ENCODE measurements at regions not wholly inside any gene's neighbourhood (a gene's known extent, or its start where the extent isn't known, plus 50 kb on each side); places are given as distances from the start of the nearest gene placed in this dataset.

- no peak overlapping the region for H3K4me3 ChIP-seq
- no peaks in the 10 kb centered on the region for H3K36me3 ChIP-seq
- no peaks in the 10 kb centered on the region for H3K27me3 ChIP-seq
- no peaks in the 10 kb centered on the region for H3K9me3 ChIP-seq
- no peak overlapping the region for H3K27ac ChIP-seq
- TF ChIP-seq POLR2A (IDR thresholded peaks at IDR 0.05) = no peak
- intact Hi-C loops (cut with DNase I) = no loop called here
- no peak for DNase-seq
- H3K4me1 ChIP-seq (ENCODE audit: insufficient read depth) = no peaks in the 10 kb centered on the region
Measured at GRCh38 chr2:45216118-45216517, 206.9 kb upstream of the SIX2 start.

- no peak for DNase-seq
- 91 to 95% (median 93%) methylated on average over 5 of the region's 5 CpGs for WGBS, 3 donors
- TF ChIP-seq POLR2A (IDR thresholded peaks at IDR 0.05) (no peak), CTCF (IDR thresholded peaks at IDR 0.05) (no peak), EP300 (IDR thresholded peaks at IDR 0.05) (no peak)
- H3K4me3 ChIP-seq = no peak overlapping the region
- no peaks in the 10 kb centered on the region for H3K27me3 ChIP-seq
- no peak overlapping the region for H3K27ac ChIP-seq
- no peaks in the 10 kb centered on the region for H3K36me3 ChIP-seq
- no peaks in the 10 kb centered on the region for H3K9me3 ChIP-seq
- intact Hi-C loops (cut with DNase I) = no loop called here
- no peaks in the 10 kb centered on the region for H3K4me1 ChIP-seq (ENCODE audit: insufficient read depth)
Measured at GRCh38 chr2:45214550-45214949, 205.3 kb upstream of the SIX2 start.

GRCh38 chr2:45212953-45213635 is 203.8 kb upstream of the SIX2 start:
- Histone ChIP-seq H3K9me3 (no peaks in the 10 kb centered on the region), H3K4me3 (no peak overlapping the region), H3K27ac (no peak overlapping the region), H3K4me1 (ENCODE audit: insufficient read depth) (no peaks in the 10 kb centered on the region), H3K36me3 (no peaks in the 10 kb centered on the region), H3K27me3 (no peaks in the 10 kb centered on the region)
- 59 to 70% (median 63%) methylated on average over 5 of the region's 5 CpGs for WGBS, 3 donors
- intact Hi-C loops (cut with DNase I) = no loop called here
- TF ChIP-seq EP300 (IDR thresholded peaks at IDR 0.05) (no peak), POLR2A (IDR thresholded peaks at IDR 0.05) (no peak), CTCF (IDR thresholded peaks at IDR 0.05) (no peak)
- DNase-seq = no peak

GRCh38 chr2:45211636-45212035 is 202.4 kb upstream of the SIX2 start:
- intact Hi-C loops (cut with DNase I) = no loop called here
- H3K4me3 ChIP-seq = no peak overlapping the region

More at GRCh38 chr2:45211636-45212035, 202.4 kb upstream of the SIX2 start:
- 73 to 85% (median 75%) methylated on average over 3 of the region's 3 CpGs for WGBS, 3 donors
- Histone ChIP-seq H3K9me3 (no peaks in the 10 kb centered on the region), H3K4me1 (ENCODE audit: insufficient read depth) (no peaks in the 10 kb centered on the region), H3K27me3 (no peaks in the 10 kb centered on the region), H3K27ac (no peak overlapping the region), H3K36me3 (no peaks in the 10 kb centered on the region)
- no peak for DNase-seq
- no peak for TF ChIP-seq POLR2A (IDR thresholded peaks at IDR 0.05)
- TF ChIP-seq CTCF (IDR thresholded peaks at IDR 0.05) = no peak
- TF ChIP-seq EP300 (IDR thresholded peaks at IDR 0.05) = no peak

All from ovary (tissue), 7 donors.